ENCODE measurements at regions not wholly inside any gene's neighbourhood (a gene's known extent, or its start where the extent isn't known, plus 50 kb on each side); places are given as distances from the start of the nearest gene placed in this dataset.

GRCh38 chr20:7362601-7363000, 577.7 kb downstream of the HAO1 start:
- Histone ChIP-seq H3K4me1 (ENCODE audit: control insufficient read depth, insufficient read depth, low read length) (no peaks in the 10 kb centered on the region), H3K4me3 (ENCODE audit: low read depth in 2 of 2, low read length in 2 of 2) (no peak overlapping the region), H3K27me3 (ENCODE audit: control insufficient read depth, insufficient read depth, low read length) (no peaks in the 10 kb centered on the region), H3K36me3 (ENCODE audit: control insufficient read depth, insufficient read depth, low read length) (no peaks in the 10 kb centered on the region), H3K9me3 (ENCODE audit: control insufficient read depth, insufficient read depth, low read depth, low read length) (no peaks in the 10 kb centered on the region), H3K27ac (ENCODE audit: low read length) (no peak overlapping the region)
- ATAC-seq (no peak), DNase-seq (ENCODE audit: low read depth, low spot score) (no peak)
- TF ChIP-seq POLR2AphosphoS5 (IDR thresholded peaks at IDR 0.05; ENCODE audit: low read depth, low read length) (no peak), REST (IDR thresholded peaks at IDR 0.05; ENCODE audit: insufficient read depth in 1 of 2, low read depth in 2 of 2, low read length in 1 of 2) (no peak), CTCF (IDR thresholded peaks at IDR 0.05) (no peak), SIN3A (IDR thresholded peaks at IDR 0.05; ENCODE audit: borderline replicate concordance, insufficient read depth, low read depth, low read length) (no peak), TCF7L2 (IDR thresholded peaks at IDR 0.05; ENCODE audit: low read depth, low read length) (no peak)
- CTCF ChIA-PET = no interaction called here
- no TSS peak for BruUV-seq (replicated peaks)
- in situ Hi-C loops (cut with HindIII; ENCODE audit: low pct_unique_long_range_greater_than_20kb, low sequenced_read_pairs) = no loop called here
- intact Hi-C loops (cut with micrococcal nuclease; ENCODE audit: unreplicated experiment) = no loop called here
- POLR2A ChIA-PET = no interaction called here

- ATAC-seq = no peak
- in situ Hi-C loops (cut with HindIII; ENCODE audit: low pct_unique_long_range_greater_than_20kb, low sequenced_read_pairs) = no loop called here
- Histone ChIP-seq H3K36me3 (ENCODE audit: control insufficient read depth, insufficient read depth, low read length) (no peaks in the 10 kb centered on the region), H3K9me3 (ENCODE audit: control insufficient read depth, insufficient read depth, low read depth, low read length) (no peaks in the 10 kb centered on the region), H3K27ac (ENCODE audit: low read length) (no peak overlapping the region), H3K4me1 (ENCODE audit: control insufficient read depth, insufficient read depth, low read length) (no peaks in the 10 kb centered on the region), H3K4me3 (ENCODE audit: low read depth in 2 of 2, low read length in 2 of 2) (no peak overlapping the region), H3K27me3 (ENCODE audit: control insufficient read depth, insufficient read depth, low read length) (no peaks in the 10 kb centered on the region)
- CTCF ChIA-PET = no interaction called here
- intact Hi-C loops (cut with micrococcal nuclease; ENCODE audit: unreplicated experiment) = no loop called here
- BruUV-seq (replicated peaks) = no TSS peak
- POLR2A ChIA-PET = no interaction called here
- TF ChIP-seq SIN3A (IDR thresholded peaks at IDR 0.05; ENCODE audit: borderline replicate concordance, insufficient read depth, low read depth, low read length) (no peak), POLR2AphosphoS5 (IDR thresholded peaks at IDR 0.05; ENCODE audit: low read depth, low read length) (no peak), TCF7L2 (IDR thresholded peaks at IDR 0.05; ENCODE audit: low read depth, low read length) (no peak), REST (IDR thresholded peaks at IDR 0.05; ENCODE audit: insufficient read depth in 1 of 2, low read depth in 2 of 2, low read length in 1 of 2) (no peak), CTCF (IDR thresholded peaks at IDR 0.05) (no peak)
- DNase-seq (ENCODE audit: low read depth, low spot score) = no peak
Observed at GRCh38 chr20:7366189-7366588, 574.1 kb downstream of the HAO1 start.

Measured in Panc1 (cell line).